ENCODE measurements at regions not wholly inside any gene's neighbourhood (a gene's known extent, or its start where the extent isn't known, plus 50 kb on each side); places are given as distances from the start of the nearest gene placed in this dataset.

- TF ChIP-seq CTCF (IDR thresholded peaks at IDR 0.05) (no peak), POLR2A (IDR thresholded peaks at IDR 0.05) (no peak)
Measured at GRCh38 chr16:73231379-73231778, 183.5 kb upstream of the ZFHX3 start.
